Activated gamma-delta T cell treated with anti-CD3 and anti-CD28 coated beads, Interleukin-2, amount 50 U/mL, for 16 hours (primary cell): ENCODE measurements at regions not wholly inside any gene's neighbourhood (a gene's known extent, or its start where the extent isn't known, plus 50 kb on each side); places are given as distances from the start of the nearest gene placed in this dataset.

Experiments
- DNase-seq: peaks from one replicate; pipeline ENCODE4 v3.0.0-alpha.2; 2020; ENCODE audit warnings: low read depth

DNA sequence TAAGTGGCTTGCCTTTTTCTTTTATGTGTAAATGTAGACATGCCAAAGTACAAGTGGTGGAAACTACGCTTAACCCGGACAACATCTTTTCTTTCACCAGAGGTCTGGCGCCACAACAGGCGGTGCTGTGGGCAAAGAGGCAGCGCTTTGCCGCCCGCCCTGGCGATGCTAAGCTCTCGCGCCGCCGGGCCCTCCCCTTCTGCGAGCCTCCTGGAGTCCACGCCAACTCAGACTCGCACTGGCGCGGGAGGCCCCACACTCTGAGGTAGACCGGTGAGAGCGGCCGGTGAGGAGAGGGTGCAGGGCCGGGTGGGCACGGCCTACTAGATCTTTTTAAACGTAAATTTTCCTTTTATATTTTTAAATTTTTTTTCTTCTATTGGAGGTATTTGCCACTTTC, 2253.1 kb upstream of the C9orf72 start:
- DNase-seq: no peak

DNA sequence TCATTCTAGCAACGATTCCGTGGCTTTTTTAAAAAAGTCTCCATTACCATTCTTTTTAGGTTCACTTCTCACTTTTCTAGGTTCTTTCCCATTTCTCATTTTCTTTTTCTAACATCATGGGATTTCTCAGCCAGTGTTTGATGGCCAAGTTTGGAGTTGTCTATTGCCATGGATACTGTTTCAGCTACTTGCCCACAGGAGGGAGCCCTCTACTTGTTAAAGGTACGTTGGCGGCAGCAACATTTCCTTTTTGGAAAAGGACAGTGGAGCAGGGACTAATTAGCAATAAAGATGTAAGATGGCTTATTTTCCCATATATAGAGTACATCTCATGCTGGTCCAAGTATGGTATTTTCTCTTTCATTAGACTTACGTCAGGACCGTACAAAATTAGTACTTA, 2257.5 kb upstream of the C9orf72 start:
- no peak for DNase-seq

DNA sequence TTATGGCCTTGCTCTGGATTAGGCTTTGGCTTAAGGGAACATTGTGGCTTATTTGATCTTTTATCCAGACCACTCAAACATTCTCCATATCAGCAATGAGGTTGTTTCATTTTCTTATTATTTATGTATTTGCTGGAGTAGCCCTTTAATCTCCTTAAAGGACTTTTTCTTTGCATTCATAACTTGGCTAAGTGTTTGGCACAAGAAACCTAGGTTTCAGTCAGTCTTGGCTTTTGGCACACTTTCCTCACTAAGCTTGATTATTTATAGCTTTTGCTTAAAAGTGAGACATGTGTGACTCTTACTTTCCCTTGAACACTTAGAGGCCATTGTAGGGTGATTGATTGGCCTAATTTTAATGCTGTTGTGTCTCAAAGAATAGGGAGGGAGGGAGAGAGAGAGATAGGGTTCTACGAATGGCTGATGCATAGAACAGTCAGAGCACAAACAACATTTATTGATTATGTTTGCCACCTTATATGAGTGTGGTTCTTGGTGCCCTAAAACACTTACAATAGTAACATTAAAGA, 2265.3 kb upstream of the C9orf72 start:
- no peak for DNase-seq

DNA sequence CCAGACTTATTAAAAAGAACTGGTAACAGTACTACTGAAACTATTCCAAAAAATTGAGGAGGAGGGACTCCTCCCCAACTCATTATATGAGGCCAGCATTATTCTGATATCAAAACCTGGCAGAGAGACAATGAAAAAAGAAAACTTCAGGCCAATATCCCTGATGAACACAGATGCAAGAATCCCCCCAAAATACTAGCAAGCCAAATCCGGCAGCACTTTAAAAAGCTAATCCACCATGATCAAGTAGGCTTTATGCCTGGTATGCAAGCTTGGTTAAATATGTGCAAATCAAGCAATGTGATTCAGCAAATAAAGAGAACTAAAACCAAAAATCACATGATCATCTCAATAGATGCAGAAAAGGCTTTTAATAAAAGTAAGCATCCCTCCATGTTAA, 2271.0 kb upstream of the C9orf72 start:
- DNase-seq: no peak

DNA sequence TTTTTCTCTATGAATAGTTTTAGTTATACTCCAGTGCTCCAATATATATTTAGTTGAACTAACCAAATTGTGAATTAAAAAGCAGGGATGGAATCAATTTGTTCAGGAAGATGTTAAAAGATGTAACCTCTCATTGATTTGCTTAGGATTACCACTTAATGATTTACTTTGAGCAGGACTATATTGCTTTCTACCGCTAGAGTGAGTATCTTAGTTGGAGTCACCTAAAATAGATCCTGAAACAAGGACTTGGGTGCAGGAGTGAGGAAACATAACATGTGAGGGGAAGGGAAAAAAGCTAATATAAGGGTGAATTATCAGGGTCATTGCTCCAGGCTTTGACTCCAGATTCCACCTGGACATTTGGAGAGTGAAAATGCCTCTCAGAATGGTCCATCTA, 2277.4 kb upstream of the C9orf72 start:
- no peak for DNase-seq

DNA sequence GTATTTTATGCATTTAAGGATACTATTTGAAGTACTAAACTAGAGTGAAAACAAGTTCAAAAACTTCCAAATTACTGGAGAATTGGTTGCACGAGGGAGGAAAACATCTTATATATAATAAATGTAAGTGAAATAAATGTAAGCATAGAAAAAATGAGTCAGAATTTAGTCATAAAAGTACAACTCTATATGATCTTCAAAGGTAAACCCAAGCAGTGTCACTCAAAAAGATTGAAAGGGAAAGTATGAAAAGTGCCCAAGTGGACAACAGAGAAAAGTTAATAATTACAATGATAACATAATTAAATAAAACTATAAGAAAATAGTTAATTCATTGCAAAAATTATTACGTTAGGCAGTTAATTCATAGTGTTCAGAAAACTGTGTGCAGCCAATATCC, 2288.5 kb upstream of the C9orf72 start:
- DNase-seq: no peak

DNA sequence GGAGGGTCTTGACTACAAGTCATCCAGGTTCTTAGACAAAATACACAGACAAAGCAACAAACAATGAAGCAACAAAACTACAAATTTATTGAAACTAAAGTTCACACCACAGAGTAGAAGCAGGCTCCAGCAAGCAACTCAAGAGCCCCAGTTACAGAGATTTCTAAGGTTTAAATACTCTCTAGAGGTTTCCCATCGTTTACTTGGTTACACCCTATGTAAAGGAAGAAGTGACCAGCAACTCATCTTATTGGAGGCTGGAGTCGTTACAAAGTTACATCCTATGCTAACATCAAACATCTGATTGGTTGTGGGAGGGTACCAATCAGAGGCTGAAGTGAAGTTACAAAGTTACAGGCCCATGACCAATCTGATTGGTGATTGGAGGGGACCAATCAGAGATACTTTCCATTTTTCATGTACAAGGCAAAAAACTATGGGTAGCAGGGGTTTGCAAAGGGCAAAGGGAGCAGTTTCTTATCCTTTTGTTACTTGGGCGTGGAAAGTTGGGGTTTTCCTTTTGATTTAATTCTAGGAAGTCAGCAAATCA, 2292.6 kb upstream of the C9orf72 start:
- DNase-seq: no peak

DNA sequence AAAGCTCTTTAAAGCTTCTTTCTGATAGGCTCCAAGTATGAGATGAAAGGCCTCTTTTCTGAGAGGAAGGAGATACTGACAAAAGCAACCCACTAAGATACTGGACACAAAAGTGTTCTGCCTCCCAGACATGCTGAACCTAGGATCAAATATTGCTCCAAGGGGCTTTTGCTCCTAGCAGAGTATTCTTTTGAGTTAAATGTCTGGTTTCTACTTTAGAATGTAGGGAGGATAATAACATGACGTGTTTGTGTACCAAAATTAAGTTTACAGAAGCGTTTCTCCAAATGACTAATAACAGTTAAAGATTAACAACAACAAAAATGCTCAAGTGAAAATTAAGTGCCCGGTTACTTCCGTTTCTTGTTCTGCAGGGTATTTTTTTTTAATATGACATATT, 2293.3 kb upstream of the C9orf72 start:
- DNase-seq: no peak

DNA sequence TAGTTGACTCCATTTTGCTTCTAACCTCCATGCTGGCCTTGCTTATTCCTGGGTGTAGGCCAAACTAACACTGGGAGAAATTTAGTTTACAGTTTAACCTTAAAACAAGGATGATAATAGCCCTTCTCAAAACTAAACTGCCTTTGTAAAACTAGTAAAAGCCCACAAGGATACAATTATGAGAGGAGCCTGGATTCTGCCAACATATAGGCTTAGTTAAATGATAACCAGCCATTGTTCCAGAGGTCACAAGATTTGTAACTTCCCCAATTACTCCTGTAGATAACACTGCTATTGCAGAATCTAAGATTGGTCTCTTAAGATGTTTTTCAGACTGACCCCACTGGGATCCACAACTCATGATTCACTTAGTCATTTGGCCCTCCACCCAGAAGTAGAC, 2300.3 kb upstream of the C9orf72 start:
- DNase-seq: no peak

DNA sequence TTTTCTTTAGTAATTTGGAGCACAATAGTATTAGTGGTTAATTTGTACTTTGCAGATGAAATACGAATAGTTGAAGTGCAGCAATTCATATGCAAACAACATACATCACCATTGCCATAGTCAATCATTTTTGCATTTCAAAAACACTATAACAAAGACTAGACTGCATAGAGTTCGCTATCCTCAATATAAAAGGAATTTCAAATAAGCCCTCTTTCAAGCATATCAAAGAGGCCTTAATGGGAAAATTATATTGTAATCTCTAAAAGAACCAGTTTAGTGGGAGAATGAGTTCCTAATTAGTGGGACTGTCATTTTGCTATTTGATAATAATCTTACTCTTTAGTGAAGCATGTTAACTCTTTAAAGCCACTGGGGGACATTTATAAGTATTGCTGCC, 2302.3 kb upstream of the C9orf72 start:
- no peak for DNase-seq

DNA sequence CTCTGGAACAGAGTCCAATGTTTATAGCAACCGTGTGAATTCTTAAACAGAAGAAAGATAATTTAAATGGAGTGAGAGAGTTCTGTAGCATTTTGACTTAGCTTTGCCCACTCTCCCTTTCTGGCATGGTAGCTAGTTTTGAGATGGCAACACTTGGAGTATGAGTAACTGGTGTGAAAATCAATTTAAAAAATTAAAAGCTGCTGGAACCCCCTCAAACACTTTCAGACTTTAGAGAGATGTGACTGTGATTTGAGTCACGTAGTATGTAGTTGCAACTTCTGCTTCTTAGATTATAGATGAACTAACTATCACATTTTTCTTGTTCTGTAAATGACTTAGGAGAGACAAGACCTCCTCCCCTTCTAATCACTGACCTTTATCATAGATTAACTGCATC, 2309.5 kb upstream of the C9orf72 start:
- no peak for DNase-seq

DNA sequence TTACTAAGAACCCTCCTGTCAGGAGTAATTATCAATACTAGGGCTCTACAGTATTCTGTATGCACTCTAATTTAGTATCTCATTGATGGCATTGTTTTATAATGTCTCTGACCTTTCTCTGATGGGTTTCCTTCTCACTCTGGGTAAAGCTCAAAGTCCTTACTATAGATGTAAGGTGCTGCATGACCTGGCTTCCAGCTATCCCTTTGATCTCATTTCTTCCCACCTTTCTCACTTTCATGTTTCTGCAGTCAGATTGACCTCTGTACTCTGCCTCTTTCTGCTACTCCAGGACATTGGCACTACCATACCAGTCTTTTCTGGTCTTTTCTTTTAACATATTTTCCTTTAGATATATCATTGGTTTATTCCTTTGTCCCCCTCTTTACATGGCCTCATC, 2332.8 kb upstream of the C9orf72 start:
- no peak for DNase-seq

DNA sequence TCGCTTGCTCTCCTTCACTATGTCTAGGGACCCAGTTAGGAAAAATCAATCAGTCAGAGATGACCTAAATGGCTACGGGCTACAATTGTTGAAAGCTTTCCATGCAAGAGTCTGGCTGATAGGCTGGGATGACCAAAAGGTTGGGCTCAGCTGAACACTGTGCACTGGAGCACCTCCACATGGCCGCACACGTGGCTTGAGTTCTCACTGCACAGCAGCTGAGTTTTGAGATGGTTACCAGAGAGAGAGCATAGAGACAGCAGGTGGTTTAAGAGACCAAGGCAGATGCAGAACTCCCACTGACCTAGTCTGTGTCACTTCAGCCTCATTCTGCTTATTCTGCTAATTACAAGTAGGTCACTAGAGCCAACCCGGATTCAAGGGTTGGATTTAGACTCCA, 2354.8 kb upstream of the C9orf72 start:
- no peak for DNase-seq

DNA sequence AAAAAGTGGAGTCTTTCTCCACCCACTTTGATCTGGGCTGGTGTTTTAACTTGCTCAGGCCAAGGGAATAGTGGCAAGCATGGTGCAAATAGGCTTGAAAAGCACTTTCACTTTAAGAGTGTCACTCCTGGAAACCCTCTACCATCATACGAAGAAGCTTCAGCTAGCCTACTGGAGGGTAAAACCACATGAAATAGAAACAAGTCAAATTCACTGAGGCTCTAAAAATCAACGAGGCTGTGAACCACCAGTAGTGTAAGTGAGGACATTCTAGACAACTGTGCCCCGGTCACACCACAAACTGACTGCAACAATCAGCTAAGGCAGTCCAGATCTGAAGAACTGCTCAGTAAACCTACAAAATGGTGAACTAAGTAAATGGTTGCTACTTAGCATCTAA, 2366.3 kb upstream of the C9orf72 start:
- DNase-seq: no peak

DNA sequence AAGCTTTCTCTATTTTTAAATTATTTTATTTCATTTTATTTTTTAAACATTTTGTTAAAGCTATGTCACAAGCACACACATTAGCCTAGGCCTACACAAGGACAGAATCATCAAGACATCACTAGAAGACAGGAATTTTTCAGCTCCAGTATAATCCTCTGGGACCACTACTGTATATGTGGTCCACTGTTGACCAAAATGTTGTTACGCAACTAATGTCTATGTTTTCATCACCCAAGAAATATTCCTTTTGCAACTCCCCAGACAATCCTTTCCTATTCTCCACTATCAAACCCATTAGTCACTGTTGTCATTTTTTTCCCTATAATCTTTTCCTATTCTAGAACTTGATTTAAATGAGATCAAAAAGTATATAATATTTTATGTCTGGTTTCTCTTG, 2371.7 kb upstream of the C9orf72 start:
- DNase-seq: no peak

DNA sequence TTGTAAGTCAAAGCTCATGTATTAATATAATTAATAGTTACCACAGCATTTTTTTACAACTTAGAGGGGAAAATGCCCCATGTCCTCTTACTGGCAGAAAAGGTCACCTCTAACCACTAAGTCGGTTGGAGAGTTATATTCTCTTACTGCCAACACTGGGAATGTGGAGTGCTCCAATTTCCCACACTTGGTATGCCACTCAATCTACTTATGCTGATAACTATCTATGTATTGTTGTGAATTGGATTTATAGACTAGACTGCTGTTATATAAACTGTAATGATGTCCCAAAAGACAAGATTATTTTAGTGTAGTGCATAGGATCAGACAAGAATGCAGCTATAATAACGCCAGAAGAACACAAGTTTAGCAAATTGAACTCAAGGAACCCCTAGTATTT, 2385.2 kb upstream of the C9orf72 start:
- DNase-seq: no peak

DNA sequence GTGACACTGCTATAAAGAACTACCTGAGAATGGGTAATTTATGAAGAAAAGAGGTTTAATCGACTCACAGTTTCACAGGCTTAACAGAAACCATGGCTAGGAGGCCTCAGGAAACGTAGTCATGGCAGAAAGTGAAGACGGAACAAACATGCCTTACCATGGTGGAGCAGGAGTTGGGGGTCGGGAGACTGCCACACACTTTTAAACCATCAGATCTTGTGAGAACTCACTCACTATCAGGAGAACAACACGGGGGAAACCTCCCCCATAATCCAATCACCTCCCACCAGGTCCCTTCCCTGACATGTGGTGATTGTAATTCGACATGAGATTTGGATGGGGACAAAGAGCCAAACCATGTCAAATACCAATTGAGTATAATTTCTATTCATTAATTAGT, 2392.6 kb upstream of the C9orf72 start:
- DNase-seq: no peak

DNA sequence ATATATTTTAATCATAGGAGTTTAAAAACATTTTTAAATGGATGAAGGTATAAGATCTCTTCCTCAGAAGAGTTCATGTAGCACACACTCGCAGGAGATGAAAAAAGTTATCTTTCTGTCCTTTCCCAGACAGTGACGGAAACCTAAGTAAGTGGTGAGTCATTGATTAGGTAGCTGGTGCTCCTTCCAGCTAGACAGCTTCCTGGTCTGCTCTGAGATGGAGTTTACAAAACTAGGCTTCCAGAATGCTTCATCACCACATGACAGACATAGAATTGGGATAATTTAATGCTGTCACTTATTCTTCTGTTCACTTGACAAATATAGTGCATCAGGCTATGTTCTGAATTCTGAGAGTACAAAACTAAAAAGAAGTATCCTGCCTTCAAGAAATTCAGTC, 2393.0 kb upstream of the C9orf72 start:
- no peak for DNase-seq

DNA sequence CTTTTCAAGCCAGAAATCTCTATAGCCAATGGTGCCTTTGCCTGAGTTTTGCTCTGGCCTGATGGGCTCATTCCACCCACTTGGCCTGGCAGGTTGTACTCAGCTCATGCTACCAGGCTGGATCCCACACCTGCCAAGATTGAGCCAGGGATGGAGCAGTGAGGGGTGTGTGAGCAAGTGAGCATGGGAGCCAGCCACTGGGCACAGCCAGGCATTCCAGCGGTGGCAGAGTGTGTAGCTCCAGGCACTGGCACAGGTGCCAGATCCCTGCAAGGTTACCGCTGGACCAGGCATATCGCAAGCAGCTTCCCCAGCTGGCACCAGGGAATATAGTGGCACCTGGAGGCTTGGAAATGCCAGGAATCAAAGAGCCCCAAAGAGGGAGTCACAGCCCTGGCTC, 2395.6 kb upstream of the C9orf72 start:
- DNase-seq: no peak

DNA sequence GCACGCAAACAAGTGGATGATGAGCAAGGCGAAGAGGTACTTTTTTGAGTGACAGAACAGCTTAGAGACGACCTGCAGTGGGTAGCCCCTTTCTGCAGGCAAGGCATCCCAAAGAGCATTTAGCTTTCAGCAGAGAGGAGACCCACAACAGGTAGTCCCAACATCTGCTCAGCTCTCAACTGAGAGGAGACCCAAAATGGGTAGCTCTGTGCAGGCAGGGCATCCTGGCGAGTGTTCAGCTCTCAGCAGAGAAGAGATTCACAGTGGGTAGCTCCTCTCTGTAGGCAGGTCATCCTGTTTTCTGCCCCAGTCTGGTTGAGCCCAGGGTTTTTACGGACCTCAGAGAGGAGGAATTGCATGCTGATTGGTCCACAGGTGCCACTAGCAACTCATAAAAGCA, 2396.1 kb upstream of the C9orf72 start:
- DNase-seq: no peak

DNA sequence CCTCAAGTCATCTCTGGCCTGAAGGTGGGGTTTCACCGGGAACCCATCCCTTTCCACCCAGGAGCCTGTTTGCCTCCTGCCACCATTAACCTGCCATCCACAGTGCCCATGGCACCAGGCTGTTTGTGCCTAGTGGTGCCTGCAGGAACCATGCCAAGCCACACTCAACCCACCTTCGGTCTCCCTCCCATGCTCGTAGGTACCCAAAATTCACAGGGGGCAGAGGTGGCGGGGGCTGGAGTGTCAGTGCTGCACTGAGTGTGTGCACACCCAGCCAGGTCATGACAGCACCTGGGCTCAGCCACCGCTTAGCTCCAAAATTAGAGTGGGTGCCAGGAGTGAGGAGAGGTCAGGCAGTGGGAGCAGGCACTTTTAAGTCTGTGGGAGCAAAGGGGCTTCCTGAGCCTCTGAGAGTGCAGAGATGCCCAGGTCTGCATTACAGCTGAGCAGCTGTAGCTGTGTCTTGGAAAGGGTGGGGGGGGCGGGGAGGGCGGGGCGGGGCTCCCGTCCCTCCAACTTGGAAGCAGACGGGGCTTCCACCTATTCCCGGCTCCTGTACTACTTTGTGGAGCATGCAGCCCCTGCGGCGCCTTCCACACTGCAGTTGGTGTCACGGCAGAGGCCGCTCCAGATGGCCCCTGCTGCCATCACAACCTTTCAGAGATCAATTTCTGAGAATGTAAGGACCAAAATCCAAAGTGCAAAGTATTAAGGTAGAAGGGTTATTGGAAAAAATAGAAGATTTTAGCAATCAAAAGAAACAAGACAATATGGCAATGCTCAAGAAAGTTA, 2396.8 kb upstream of the C9orf72 start:
- no peak for DNase-seq

DNA sequence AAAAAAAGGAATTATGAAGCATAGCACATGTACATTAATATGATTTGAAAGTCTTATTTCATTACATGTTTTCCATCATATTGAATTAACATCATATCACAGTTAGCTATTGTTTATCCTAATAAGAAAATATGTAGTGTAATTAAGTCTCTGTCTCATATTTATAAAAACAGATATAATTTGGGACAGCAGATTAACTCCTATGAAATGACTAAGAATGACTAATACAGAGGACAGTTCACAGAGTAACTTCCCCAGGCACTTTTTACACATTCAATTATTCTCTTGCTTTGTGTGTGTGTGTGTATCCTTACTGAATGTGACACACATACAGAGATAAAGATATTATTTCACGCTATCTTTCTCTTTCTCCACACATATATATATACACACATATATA, 2400.9 kb upstream of the C9orf72 start:
- DNase-seq: no peak

DNA sequence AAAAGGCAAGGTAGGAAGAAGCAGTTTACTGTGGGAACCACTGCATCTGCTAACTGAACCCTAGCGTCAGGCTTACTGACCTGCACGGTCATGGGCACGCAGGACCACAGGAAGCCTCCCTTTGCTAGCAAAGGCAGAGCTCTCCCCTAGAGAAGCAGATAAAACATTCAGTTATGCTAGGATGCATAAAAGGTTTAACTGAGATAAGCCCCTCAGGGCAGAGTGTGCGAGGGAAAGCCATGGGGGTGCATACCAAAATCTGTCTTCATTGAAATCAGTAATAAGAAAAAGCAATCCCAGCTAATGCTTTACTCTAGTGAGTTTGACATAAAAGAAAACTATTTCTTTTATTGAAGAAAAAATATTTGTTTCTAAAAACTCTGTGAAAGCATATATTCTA, 2403.7 kb upstream of the C9orf72 start:
- no peak for DNase-seq

DNA sequence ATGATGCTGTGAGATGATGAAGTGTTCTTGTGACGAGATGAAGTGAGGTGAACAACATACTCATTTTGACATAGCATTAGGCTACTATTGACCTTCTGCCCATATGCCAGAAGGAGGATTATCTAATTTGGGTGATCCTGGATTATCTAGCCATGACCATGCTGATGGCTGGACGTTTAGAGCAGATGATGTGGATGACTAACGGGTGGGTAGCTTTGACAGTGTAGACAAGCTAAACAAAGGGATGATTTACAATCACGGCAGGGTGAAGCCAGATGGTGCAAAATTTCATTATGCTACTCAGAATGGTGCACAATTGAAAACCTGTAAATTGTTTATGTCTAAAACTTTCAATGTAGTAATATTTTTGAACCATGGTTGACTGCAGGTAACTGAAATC, 2403.4 kb upstream of the ACO1 start:
- no peak for DNase-seq
